ENCODE measurements at regions not wholly inside any gene's neighbourhood (a gene's known extent, or its start where the extent isn't known, plus 50 kb on each side); places are given as distances from the start of the nearest gene placed in this dataset.

DNA sequence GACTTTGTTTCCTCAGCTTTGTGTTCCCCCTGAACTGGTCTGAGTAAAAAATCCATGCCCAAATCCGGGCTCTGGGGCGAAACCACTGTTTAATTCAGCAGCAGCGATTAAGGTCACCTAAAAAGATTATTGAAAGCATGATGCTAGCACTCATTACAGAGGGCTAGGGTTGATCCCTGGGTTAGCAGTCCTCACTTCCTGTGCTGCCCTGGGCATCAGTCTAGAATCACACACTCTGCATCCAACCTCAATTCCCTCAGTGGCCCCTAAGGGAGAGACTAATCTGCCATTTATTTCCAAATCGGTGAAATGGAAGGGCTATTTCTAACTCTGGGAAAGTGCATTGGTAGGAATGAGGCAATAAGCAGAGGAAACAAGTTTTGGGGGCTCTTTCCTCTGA, 107.2 kb downstream of the BTG1 start:
- TF ChIP-seq REST (IDR thresholded peaks at IDR 0.05; ENCODE audit: insufficient replicate concordance, low read depth) = no peak
- TF ChIP-seq GABPA (IDR thresholded peaks at IDR 0.05; ENCODE audit: low read depth) = no peak
- TF ChIP-seq POLR2AphosphoS5 (IDR thresholded peaks at IDR 0.05; ENCODE audit: low read depth) = no peak
- no peak for TF ChIP-seq SPI1 (IDR thresholded peaks at IDR 0.05; ENCODE audit: borderline replicate concordance, low read depth)
- TF ChIP-seq, protein P1, sequence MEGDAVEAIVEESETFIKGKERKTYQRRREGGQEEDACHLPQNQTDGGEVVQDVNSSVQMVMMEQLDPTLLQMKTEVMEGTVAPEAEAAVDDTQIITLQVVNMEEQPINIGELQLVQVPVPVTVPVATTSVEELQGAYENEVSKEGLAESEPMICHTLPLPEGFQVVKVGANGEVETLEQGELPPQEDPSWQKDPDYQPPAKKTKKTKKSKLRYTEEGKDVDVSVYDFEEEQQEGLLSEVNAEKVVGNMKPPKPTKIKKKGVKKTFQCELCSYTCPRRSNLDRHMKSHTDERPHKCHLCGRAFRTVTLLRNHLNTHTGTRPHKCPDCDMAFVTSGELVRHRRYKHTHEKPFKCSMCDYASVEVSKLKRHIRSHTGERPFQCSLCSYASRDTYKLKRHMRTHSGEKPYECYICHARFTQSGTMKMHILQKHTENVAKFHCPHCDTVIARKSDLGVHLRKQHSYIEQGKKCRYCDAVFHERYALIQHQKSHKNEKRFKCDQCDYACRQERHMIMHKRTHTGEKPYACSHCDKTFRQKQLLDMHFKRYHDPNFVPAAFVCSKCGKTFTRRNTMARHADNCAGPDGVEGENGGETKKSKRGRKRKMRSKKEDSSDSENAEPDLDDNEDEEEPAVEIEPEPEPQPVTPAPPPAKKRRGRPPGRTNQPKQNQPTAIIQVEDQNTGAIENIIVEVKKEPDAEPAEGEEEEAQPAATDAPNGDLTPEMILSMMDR (IDR thresholded peaks at IDR 0.05; ENCODE audit: insufficient read depth, low read length) = no peak
- no peak for DNase-seq (ENCODE audit: low read depth in 1 of 2, low spot score in 1 of 2)
- Histone ChIP-seq H3K4me3 (replicated peaks; ENCODE audit: insufficient read depth, low read length) (no peak overlapping the region), H3K27me3 (ENCODE audit: insufficient read depth, poor library complexity, severe bottlenecking) (no peaks in the 10 kb centered on the region), H3K27ac (replicated peaks) (no peak overlapping the region)

DNA sequence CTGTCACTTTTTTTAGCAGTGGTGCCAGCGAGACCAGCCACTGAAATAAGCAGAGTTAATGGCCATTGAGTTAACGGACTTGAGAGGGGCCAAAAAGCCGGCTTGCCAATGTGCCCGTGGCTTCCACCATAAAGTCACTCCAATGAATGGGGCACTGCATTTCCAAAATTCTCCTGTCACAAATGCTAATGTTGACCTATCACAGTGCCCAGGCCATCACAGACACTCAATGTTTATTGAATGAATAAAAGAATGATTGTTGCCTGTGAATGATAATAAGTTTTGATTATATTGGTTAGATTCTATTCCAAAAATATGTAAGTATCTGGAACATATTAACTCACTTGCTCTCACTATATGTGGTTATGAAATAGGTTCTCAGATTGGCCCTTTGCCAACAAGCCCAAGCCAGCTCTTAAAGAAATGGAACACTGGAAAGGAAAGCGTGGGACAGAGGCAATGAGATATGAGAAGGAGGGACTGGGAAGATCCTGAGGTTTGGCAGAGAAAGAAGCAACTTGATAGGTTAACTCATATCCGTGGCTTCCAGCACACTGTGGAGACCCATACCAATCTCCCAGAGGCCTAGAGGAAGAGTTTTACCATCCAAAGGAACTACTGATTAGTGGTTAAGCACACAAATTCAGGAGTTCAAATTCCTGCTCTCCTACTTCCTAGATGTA, 108.7 kb downstream of the BTG1 start:
- H3K4me3 ChIP-seq (replicated peaks; ENCODE audit: insufficient read depth, low read length) = no peak overlapping the region
- H3K27ac ChIP-seq (replicated peaks) = no peak overlapping the region
- DNase-seq (ENCODE audit: low read depth in 1 of 2, low spot score in 1 of 2) = no peak
- no peaks in the 10 kb centered on the region for H3K27me3 ChIP-seq (ENCODE audit: insufficient read depth, poor library complexity, severe bottlenecking)
- TF ChIP-seq, protein P1 (IDR thresholded peaks at IDR 0.05; ENCODE audit: insufficient read depth, low read length) = no peak
- TF ChIP-seq POLR2AphosphoS5 (IDR thresholded peaks at IDR 0.05; ENCODE audit: low read depth) (no peak), SPI1 (IDR thresholded peaks at IDR 0.05; ENCODE audit: borderline replicate concordance, low read depth) (no peak), REST (IDR thresholded peaks at IDR 0.05; ENCODE audit: insufficient replicate concordance, low read depth) (no peak), GABPA (IDR thresholded peaks at IDR 0.05; ENCODE audit: low read depth) (no peak)

GRCh38 chr12:92036061-92036620, 109.5 kb downstream of the BTG1 start:
- Histone ChIP-seq H3K27ac (replicated peaks) (no peak overlapping the region), H3K4me3 (replicated peaks; ENCODE audit: insufficient read depth, low read length) (no peak overlapping the region), H3K27me3 (ENCODE audit: insufficient read depth, poor library complexity, severe bottlenecking) (no peaks in the 10 kb centered on the region)
- no peak for DNase-seq (ENCODE audit: low read depth in 1 of 2, low spot score in 1 of 2)
- TF ChIP-seq SPI1 (IDR thresholded peaks at IDR 0.05; ENCODE audit: borderline replicate concordance, low read depth) (no peak), POLR2AphosphoS5 (IDR thresholded peaks at IDR 0.05; ENCODE audit: low read depth) (no peak), GABPA (IDR thresholded peaks at IDR 0.05; ENCODE audit: low read depth) (no peak)
- TF ChIP-seq, protein P1 (IDR thresholded peaks at IDR 0.05; ENCODE audit: insufficient read depth, low read length) = no peak
